ENCODE measurements at regions not wholly inside any gene's neighbourhood (a gene's known extent, or its start where the extent isn't known, plus 50 kb on each side); places are given as distances from the start of the nearest gene placed in this dataset.

DNA sequence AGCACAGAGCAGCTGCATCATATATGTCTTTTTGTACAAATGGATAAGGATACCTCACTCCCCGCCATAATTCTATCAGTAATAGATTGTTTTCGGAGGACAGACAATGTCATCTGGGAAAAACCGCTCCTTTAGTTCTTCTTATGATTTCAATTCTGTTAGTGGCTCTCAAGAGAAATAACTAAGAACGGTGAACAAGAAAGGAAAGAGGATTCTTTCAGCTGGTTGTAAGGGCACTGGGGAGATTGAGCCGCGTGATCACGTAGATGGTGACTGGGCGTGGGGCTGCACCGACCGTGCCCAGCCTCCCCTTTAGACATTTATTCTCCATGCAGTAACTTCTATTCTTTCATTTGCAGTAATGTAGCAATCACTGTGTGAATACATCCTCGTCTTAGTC lies 99.4 kb upstream of the PEG3 start:
- no peak overlapping the region for H3K4me3 ChIP-seq (ENCODE audit: low read depth, low read length)
- no peaks in the 10 kb centered on the region for H3K9me3 ChIP-seq
- H3K27me3 ChIP-seq = no peaks in the 10 kb centered on the region
- no peaks in the 10 kb centered on the region for H3K4me1 ChIP-seq
- H3K36me3 ChIP-seq = no peaks in the 10 kb centered on the region
- TF ChIP-seq, protein P1, sequence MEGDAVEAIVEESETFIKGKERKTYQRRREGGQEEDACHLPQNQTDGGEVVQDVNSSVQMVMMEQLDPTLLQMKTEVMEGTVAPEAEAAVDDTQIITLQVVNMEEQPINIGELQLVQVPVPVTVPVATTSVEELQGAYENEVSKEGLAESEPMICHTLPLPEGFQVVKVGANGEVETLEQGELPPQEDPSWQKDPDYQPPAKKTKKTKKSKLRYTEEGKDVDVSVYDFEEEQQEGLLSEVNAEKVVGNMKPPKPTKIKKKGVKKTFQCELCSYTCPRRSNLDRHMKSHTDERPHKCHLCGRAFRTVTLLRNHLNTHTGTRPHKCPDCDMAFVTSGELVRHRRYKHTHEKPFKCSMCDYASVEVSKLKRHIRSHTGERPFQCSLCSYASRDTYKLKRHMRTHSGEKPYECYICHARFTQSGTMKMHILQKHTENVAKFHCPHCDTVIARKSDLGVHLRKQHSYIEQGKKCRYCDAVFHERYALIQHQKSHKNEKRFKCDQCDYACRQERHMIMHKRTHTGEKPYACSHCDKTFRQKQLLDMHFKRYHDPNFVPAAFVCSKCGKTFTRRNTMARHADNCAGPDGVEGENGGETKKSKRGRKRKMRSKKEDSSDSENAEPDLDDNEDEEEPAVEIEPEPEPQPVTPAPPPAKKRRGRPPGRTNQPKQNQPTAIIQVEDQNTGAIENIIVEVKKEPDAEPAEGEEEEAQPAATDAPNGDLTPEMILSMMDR (IDR thresholded peaks at IDR 0.05; ENCODE audit: low read depth, low read length) = no peak
- DNase-seq = no peak

GRCh38 chr19:56942756-56943155 lies 102.2 kb upstream of the PEG3 start:
- peak; percentile 30 for DNase-seq
- H3K36me3 ChIP-seq = no peaks in the 10 kb centered on the region
- H3K4me3 ChIP-seq (ENCODE audit: low read depth, low read length) = no peak overlapping the region
- H3K4me1 ChIP-seq = no peaks in the 10 kb centered on the region
- TF ChIP-seq, protein P1 (IDR thresholded peaks at IDR 0.05; ENCODE audit: low read depth, low read length) = no peak
- H3K9me3 ChIP-seq = no peaks in the 10 kb centered on the region
- H3K27me3 ChIP-seq = no peaks in the 10 kb centered on the region

DNA sequence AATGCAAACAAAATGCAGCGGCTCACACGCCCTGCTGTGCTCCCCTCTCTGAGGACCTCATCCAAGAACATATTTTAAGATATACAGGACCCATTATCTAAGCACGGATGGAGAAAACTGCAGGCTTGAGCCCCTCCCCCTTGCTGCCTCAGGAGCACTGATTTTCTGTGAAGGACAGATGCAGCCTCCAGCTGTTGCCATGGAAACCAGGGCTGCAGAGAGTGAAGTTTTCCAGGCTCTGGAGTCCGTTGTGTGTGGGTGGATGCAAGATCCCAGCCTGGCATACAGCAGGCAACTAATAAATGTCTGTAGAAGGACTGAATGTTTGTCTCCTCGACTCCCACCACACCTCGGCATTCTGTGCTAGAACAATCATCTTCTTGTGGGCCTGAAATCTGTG lies 105.6 kb upstream of the PEG3 start:
- Histone ChIP-seq H3K4me3 (ENCODE audit: low read depth, low read length) (no peak overlapping the region), H3K9me3 (no peaks in the 10 kb centered on the region), H3K27me3 (no peaks in the 10 kb centered on the region), H3K4me1 (no peaks in the 10 kb centered on the region), H3K36me3 (no peaks in the 10 kb centered on the region)
- TF ChIP-seq, protein P1 (IDR thresholded peaks at IDR 0.05; ENCODE audit: low read depth, low read length) = no peak
- DNase-seq = no peak

DNA sequence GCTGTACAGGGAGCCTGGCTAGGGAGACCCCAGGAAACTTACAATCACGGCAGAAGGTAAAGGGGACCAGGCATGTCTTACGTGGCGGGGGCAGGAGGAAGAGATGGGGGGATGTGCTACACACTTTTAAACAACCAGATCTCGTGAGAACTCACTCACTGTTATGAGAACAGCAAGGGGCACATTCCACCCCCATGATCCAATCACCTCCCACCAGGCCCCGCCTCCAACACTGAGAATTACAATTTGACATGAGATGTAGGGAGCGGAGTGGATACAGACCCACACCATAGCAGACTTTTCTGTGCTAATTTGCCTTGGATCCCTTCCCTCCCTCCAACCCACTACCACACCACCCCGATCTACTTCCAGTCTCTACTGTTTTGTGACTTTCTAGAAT lies 106.7 kb upstream of the PEG3 start:
- TF ChIP-seq, protein P1 (IDR thresholded peaks at IDR 0.05; ENCODE audit: low read depth, low read length) = no peak
- H3K4me1 ChIP-seq = no peaks in the 10 kb centered on the region
- no peaks in the 10 kb centered on the region for H3K9me3 ChIP-seq
- H3K27me3 ChIP-seq = no peaks in the 10 kb centered on the region
- H3K36me3 ChIP-seq = no peaks in the 10 kb centered on the region
- H3K4me3 ChIP-seq (ENCODE audit: low read depth, low read length) = no peak overlapping the region
- DNase-seq = no peak

- TF ChIP-seq, protein P1 (IDR thresholded peaks at IDR 0.05; ENCODE audit: low read depth, low read length) = no peak
- no peak overlapping the region for H3K4me3 ChIP-seq (ENCODE audit: low read depth, low read length)
- H3K4me1 ChIP-seq = no peaks in the 10 kb centered on the region
- H3K27me3 ChIP-seq = no peaks in the 10 kb centered on the region
- no peaks in the 10 kb centered on the region for H3K9me3 ChIP-seq
- H3K36me3 ChIP-seq = no peaks in the 10 kb centered on the region
- DNase-seq = no peak
These were observed 109.1 kb upstream of the PEG3 start for GRCh38 chr19:56949626-56950025.

GRCh38 chr19:56951672-56952071 lies 111.1 kb upstream of the PEG3 start:
- no peak for DNase-seq
- H3K27me3 ChIP-seq = no peaks in the 10 kb centered on the region
- H3K4me3 ChIP-seq (ENCODE audit: low read depth, low read length) = no peak overlapping the region
- no peaks in the 10 kb centered on the region for H3K9me3 ChIP-seq
- no peaks in the 10 kb centered on the region for H3K36me3 ChIP-seq
- no peaks in the 10 kb centered on the region for H3K4me1 ChIP-seq
- TF ChIP-seq, protein P1 (IDR thresholded peaks at IDR 0.05; ENCODE audit: low read depth, low read length) = no peak
